ENCODE measurements at regions not wholly inside any gene's neighbourhood (a gene's known extent, or its start where the extent isn't known, plus 50 kb on each side); places are given as distances from the start of the nearest gene placed in this dataset.

DNA sequence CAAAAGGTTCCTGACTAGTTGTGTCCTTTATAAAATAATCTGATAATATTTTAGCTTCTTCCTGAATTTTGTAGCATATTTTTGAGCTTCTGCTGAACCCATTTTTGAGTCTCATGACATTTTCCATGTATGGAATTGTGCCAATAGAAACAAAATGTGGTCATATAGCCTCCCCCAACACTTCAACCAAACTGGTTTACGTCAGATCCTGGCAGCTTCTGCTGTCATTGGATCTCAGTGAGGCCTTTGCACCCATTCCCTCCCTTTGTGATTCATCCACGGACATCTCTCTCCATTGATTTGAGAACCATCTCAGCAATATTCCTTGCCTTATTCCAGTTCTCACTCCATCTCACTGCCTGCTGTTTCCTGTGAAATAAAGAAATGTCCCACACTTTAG lies 128.0 kb downstream of the GPCPD1 start:
- POLR2A ChIA-PET = no interaction called here
- no peaks in the 10 kb centered on the region for H3K79me2 ChIP-seq (ENCODE audit: control insufficient read depth, insufficient read depth, low read length)
- BruUV-seq (replicated peaks) = no TSS peak
- no peak overlapping the region for H2AFZ ChIP-seq (ENCODE audit: low read depth, low read length)
- H3K9ac ChIP-seq (replicated peaks; ENCODE audit: extremely low read depth, insufficient read depth, low read length) = no peak overlapping the region
- no peak for DNase-seq (ENCODE audit: low read depth, low spot score)
- dilution Hi-C loops (cut with MboI; ENCODE audit: extremely low pct_ligation_motif_present, low sequenced_read_pairs) (no loop called here), intact Hi-C loops (cut with micrococcal nuclease) (no loop called here)
- peaks cover 0 to 9% of the 10 kb centered on the region in 2 experiments for H3K27me3 ChIP-seq (ENCODE audit: control insufficient read depth in 2 of 2, insufficient read depth in 2 of 2, low read length in 2 of 2)
- H3K27ac ChIP-seq (ENCODE audit: insufficient read depth, low read depth, low read length) = no peak overlapping the region
- H3K4me3 ChIP-seq (replicated peaks in 1 of 3; ENCODE audit: insufficient read depth in 1 of 3, low read depth in 1 of 3, low read length in 3 of 3) = no peak overlapping the region
- CTCF ChIA-PET = interaction anchor here (1.4 to 2.3 kb wide), 2 partner anchors 34 to 277 kb away, joined by 3 to 5 read pairs; no protein-coding TSS in a partner anchor
- no peaks in the 10 kb centered on the region for H3K4me1 ChIP-seq (ENCODE audit: control insufficient read depth, extremely low read depth, insufficient read depth, low read length)
- TF ChIP-seq MYC (IDR thresholded peaks at IDR 0.05; ENCODE audit: low read depth, low read length) = no peak
- TF ChIP-seq GATA2 (IDR thresholded peaks at IDR 0.05; ENCODE audit: insufficient read depth, insufficient read length, low read depth, low read length) = no peak
- TF ChIP-seq, protein P1, sequence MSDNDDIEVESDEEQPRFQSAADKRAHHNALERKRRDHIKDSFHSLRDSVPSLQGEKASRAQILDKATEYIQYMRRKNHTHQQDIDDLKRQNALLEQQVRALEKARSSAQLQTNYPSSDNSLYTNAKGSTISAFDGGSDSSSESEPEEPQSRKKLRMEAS (IDR thresholded peaks at IDR 0.05; ENCODE audit: insufficient read depth, insufficient read length) = no peak
- FAIRE-seq = no peak
- H3K9me1 ChIP-seq (replicated peaks; ENCODE audit: control insufficient read depth, extremely low read depth, insufficient read depth, low read length) = no peaks in the 10 kb centered on the region
- H3K9me3 ChIP-seq (replicated peaks; ENCODE audit: control insufficient read depth, insufficient read depth, low read length) = no peaks in the 10 kb centered on the region
- H3K36me3 ChIP-seq (ENCODE audit: control insufficient read depth in 2 of 2, extremely low read depth in 1 of 2, insufficient read depth in 2 of 2, low read length in 2 of 2) = no peaks in the 10 kb centered on the region
- no peak overlapping the region for H3K4me2 ChIP-seq (ENCODE audit: insufficient read depth, low read length)
- no peaks in the 10 kb centered on the region for H4K20me1 ChIP-seq (replicated peaks; ENCODE audit: control insufficient read depth, extremely low read depth, insufficient read depth, low read length)

DNA sequence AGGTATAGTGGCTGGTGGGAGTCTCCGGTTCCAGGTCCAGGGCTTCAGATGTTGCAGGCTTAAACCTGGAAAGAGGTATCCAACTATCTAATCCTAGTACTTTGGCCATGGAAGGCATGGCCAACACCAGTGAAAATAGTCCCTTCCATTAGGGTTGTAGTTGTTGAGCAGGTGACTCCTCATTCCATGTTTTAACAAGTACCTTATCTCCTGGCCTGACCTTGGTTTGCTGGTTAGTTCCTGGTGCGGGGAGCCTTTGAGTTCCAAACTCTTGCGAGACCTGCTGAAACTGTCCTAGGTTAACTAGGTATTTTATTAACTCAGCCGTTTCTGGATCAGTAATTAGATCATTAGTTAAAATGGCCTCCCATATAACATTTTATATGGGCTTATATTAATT lies 128.9 kb downstream of the GPCPD1 start:
- DNase-seq (ENCODE audit: low read depth, low spot score) (no peak), FAIRE-seq (no peak)
- H3K9me3 ChIP-seq (replicated peaks; ENCODE audit: control insufficient read depth, insufficient read depth, low read length) = no peaks in the 10 kb centered on the region
- no peaks in the 10 kb centered on the region for H3K4me1 ChIP-seq (ENCODE audit: control insufficient read depth, extremely low read depth, insufficient read depth, low read length)
- H3K79me2 ChIP-seq (ENCODE audit: control insufficient read depth, insufficient read depth, low read length) = no peaks in the 10 kb centered on the region
- peaks cover 0 to 8% of the 10 kb centered on the region in 2 experiments for H3K27me3 ChIP-seq (ENCODE audit: control insufficient read depth in 2 of 2, insufficient read depth in 2 of 2, low read length in 2 of 2)
- ChIA-PET POLR2A (no interaction called here), CTCF (no interaction called here)
- no peak overlapping the region for H3K4me3 ChIP-seq (replicated peaks in 1 of 3; ENCODE audit: insufficient read depth in 1 of 3, low read depth in 1 of 3, low read length in 3 of 3)
- no peak for TF ChIP-seq MYC (IDR thresholded peaks at IDR 0.05; ENCODE audit: low read depth, low read length)
- TF ChIP-seq, protein P1 (IDR thresholded peaks at IDR 0.05; ENCODE audit: insufficient read depth, insufficient read length) = no peak
- no peak for TF ChIP-seq POLR2A (IDR thresholded peaks at IDR 0.05; ENCODE audit: low read depth, low read length)
- no peak overlapping the region for H3K9ac ChIP-seq (replicated peaks; ENCODE audit: extremely low read depth, insufficient read depth, low read length)
- no peaks in the 10 kb centered on the region for H4K20me1 ChIP-seq (replicated peaks; ENCODE audit: control insufficient read depth, extremely low read depth, insufficient read depth, low read length)
- no peak overlapping the region for H3K27ac ChIP-seq (ENCODE audit: insufficient read depth, low read depth, low read length)
- no peaks in the 10 kb centered on the region for H3K9me1 ChIP-seq (replicated peaks; ENCODE audit: control insufficient read depth, extremely low read depth, insufficient read depth, low read length)
- intact Hi-C loops (cut with micrococcal nuclease) = no loop called here
- dilution Hi-C loops (cut with MboI; ENCODE audit: extremely low pct_ligation_motif_present, low sequenced_read_pairs) = no loop called here
- no TSS peak for BruUV-seq (replicated peaks)
- H3K4me2 ChIP-seq (ENCODE audit: insufficient read depth, low read length) = no peak overlapping the region
- H2AFZ ChIP-seq (ENCODE audit: low read depth, low read length) = no peak overlapping the region
- no peaks in the 10 kb centered on the region for H3K36me3 ChIP-seq (ENCODE audit: control insufficient read depth in 2 of 2, extremely low read depth in 1 of 2, insufficient read depth in 2 of 2, low read length in 2 of 2)
